Effector memory CD8-positive, alpha-beta T cell (primary cell): ENCODE measurements at regions not wholly inside any gene's neighbourhood (a gene's known extent, or its start where the extent isn't known, plus 50 kb on each side); places are given as distances from the start of the nearest gene placed in this dataset.
"Not testable (repeated sequence)": the region's sequence is repeated elsewhere in the genome, so short reads cannot be mapped to it uniquely, and the experiment has no call there.

Source experiments
- ATAC-seq: fragments of 150-1000 bp; cut with Tn5 transposase; replicated peaks from 2 replicates; pipeline ENCODE4 v1.10.0; 2021; ENCODE audit warnings: mild to moderate bottlenecking, moderate library complexity
- DNase-seq, 3 experiments: peaks; one replicate each; pipeline ENCODE4 v3.0.0; 2021
- H3K27ac Mint-ChIP-seq, 2 donors: one replicate each; pipeline ENCODE4 v1.8.0; 2022; ENCODE audit warnings: mild to moderate bottlenecking in 2 of 2, mixed read lengths in 2 of 2, moderate library complexity in 2 of 2
- H3K27me3 Mint-ChIP-seq, 2 donors: one replicate each; pipeline ENCODE4 v1.8.0; 2022; ENCODE audit warnings: mixed read lengths in 2 of 2
- H3K36me3 Mint-ChIP-seq: one replicate; pipeline ENCODE4 v1.8.0; 2022; ENCODE audit warnings: mild to moderate bottlenecking, moderate library complexity, mixed read lengths; ENCODE audit not compliant: insufficient read depth
- H3K4me1 Mint-ChIP-seq, 2 donors: one replicate each; pipeline ENCODE4 v1.8.0; 2022; ENCODE audit warnings: low read depth in 2 of 2, mixed read lengths in 2 of 2
- H3K4me3 Mint-ChIP-seq, 2 donors: one replicate each; pipeline ENCODE4 v1.8.0; 2022; ENCODE audit warnings: mild to moderate bottlenecking in 2 of 2, mixed read lengths in 2 of 2, moderate library complexity in 2 of 2
- H3K9me3 Mint-ChIP-seq, 2 donors: one replicate each; pipeline ENCODE4 v1.8.0; 2022; ENCODE audit warnings: mixed read lengths in 2 of 2

GRCh38 chr3:110704332-110704731, 367.3 kb upstream of the NECTIN3 start:
- H3K36me3 Mint-ChIP-seq, ATAC-seq, DNase-seq, H3K9me3 Mint-ChIP-seq, H3K4me1 Mint-ChIP-seq, H3K27ac Mint-ChIP-seq, H3K4me3 Mint-ChIP-seq: not testable (repeated sequence)
- H3K27me3 Mint-ChIP-seq, result peaks cover 7 to 25% of the 10 kb centered on the region in 2 donors

DNA sequence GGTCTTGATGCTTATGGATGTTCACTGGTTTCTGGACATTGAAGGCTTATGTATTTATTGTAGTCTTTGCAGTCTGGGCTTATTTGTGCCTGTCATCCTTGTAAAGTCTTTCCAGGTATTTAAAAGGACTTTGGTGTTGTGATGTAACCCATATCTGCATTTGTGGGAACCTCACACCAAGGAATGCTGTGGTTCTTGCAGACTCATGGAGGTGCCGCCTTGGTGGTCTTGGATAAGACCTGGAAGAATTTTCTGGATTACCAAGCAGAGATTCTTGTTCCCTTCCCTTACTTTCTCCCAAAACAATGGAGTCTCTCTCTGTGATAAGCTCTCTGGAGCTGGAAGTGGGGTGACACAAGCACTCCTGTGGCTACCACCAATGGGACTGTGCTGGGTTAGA, 363.5 kb upstream of the NECTIN3 start:
- Mint-ChIP-seq H3K9me3 (no peaks in the 10 kb centered on the region), H3K4me1 (no peaks in the 10 kb centered on the region), H3K27ac (no peak overlapping the region), H3K27me3 (peaks cover 0 to 20% of the 10 kb centered on the region in 2 donors), H3K4me3 (no peak overlapping the region), H3K36me3 (no peaks in the 10 kb centered on the region)
- ATAC-seq, result no peak
- no peak for DNase-seq

DNA sequence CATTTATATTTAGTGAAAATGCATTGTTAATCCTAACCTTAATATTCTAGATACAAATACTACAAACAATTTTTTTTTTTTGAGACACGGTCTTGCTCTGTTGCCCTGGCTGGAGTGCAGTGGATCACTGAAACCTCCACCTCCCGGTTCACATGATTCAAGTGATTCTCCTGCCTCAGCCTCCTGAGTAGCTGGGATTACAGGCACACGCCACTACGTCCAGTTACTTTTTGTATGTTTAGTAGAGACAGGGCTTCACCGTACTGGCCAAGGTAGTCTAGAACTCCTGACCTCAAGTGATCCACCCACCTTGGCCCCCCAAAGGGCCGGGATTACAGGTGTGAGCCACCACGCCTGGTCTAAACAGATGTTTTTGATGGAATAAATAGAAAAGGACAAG, 361.5 kb upstream of the NECTIN3 start:
- Mint-ChIP-seq H3K27ac (no peak overlapping the region), H3K4me1 (no peaks in the 10 kb centered on the region), H3K27me3 (peaks cover 0 to 7% of the 10 kb centered on the region in 2 donors), H3K36me3 (no peaks in the 10 kb centered on the region), H3K9me3 (no peaks in the 10 kb centered on the region), H3K4me3 (no peak overlapping the region)
- ATAC-seq (no peak), DNase-seq (no peak)

GRCh38 chr3:110710603-110711002, 361.0 kb upstream of the NECTIN3 start:
- H3K4me1 Mint-ChIP-seq, result no peaks in the 10 kb centered on the region
- H3K4me3 Mint-ChIP-seq, result no peak overlapping the region
- no peaks in the 10 kb centered on the region for H3K36me3 Mint-ChIP-seq
- H3K27ac Mint-ChIP-seq, result no peak overlapping the region
- H3K27me3 Mint-ChIP-seq, result peaks cover 0 to 7% of the 10 kb centered on the region in 2 donors
- ATAC-seq (no peak), DNase-seq (no peak)
- H3K9me3 Mint-ChIP-seq, result no peaks in the 10 kb centered on the region

- Mint-ChIP-seq H3K27me3 (peaks cover 0 to 7% of the 10 kb centered on the region in 2 donors), H3K4me1 (no peaks in the 10 kb centered on the region), H3K9me3 (no peaks in the 10 kb centered on the region), H3K27ac (no peak overlapping the region), H3K36me3 (no peaks in the 10 kb centered on the region), H3K4me3 (no peak overlapping the region)
- ATAC-seq (no peak), DNase-seq (no peak)
Observed at GRCh38 chr3:110711130-110711832, 360.3 kb upstream of the NECTIN3 start.

- Mint-ChIP-seq H3K4me3 (no peak overlapping the region), H3K27ac (no peak overlapping the region), H3K36me3 (no peaks in the 10 kb centered on the region), H3K9me3 (no peaks in the 10 kb centered on the region), H3K4me1 (no peaks in the 10 kb centered on the region), H3K27me3 (peaks cover 0 to 7% of the 10 kb centered on the region in 2 donors)
- no peak for ATAC-seq
- DNase-seq, result no peak
Observed at GRCh38 chr3:110711851-110712516, 359.6 kb upstream of the NECTIN3 start.

DNA sequence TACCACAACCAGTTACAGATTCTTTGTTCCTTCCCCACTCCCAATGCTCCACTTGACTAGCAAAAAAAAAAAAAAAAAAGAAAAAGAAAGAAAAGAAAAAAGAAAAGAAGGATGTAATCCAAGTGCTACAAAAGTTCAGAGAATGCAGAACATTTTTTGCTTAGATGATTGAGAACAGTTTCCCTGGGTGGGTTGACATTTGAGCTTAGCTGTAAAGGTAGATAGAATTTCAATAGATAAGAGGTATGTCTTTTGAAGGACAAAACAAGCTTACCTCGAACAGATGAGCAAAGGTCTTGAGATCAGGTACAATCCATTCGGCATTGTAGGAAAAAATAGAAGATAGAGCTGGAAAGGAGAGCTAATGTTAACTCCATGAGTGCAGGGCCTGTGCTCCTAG, 344.6 kb upstream of the NECTIN3 start:
- ATAC-seq (no peak), DNase-seq (no peak)
- peaks cover 10 to 17% of the 10 kb centered on the region in 2 donors for H3K27me3 Mint-ChIP-seq
- H3K4me1 Mint-ChIP-seq, result no peaks in the 10 kb centered on the region
- H3K9me3 Mint-ChIP-seq, result no peaks in the 10 kb centered on the region
- no peak overlapping the region for H3K4me3 Mint-ChIP-seq
- no peak overlapping the region for H3K27ac Mint-ChIP-seq
- H3K36me3 Mint-ChIP-seq, result no peaks in the 10 kb centered on the region

DNA sequence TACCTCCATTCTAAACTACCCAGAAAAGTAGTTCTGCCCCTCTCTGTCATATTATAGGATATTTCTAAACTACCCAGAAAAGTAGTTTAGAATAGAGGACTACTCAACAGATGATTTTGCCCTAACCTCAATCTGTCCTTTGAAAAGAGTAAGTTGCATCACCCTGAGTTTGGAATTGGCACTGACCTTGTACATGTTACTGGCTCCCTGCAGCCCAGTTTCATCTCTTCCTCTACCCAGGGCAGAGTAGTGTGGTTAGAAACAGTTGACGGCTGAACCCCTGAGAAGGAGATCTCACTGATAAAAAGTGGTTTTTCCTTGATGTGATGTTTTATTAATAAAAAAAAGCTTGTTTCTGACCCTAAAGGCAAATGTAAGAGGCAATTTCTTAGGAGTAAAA, 340.5 kb upstream of the NECTIN3 start:
- Mint-ChIP-seq H3K27me3 (peaks cover 4 to 35% of the 10 kb centered on the region in 2 donors), H3K9me3 (no peaks in the 10 kb centered on the region), H3K4me3 (no peak overlapping the region), H3K27ac (no peak overlapping the region), H3K4me1 (no peaks in the 10 kb centered on the region), H3K36me3 (no peaks in the 10 kb centered on the region)
- DNase-seq (no peak), ATAC-seq (no peak)

GRCh38 chr3:110732420-110732819, 339.2 kb upstream of the NECTIN3 start:
- Mint-ChIP-seq H3K4me1 (no peaks in the 10 kb centered on the region), H3K36me3 (no peaks in the 10 kb centered on the region), H3K27me3 (peaks cover 4 to 35% of the 10 kb centered on the region in 2 donors), H3K27ac (no peak overlapping the region), H3K4me3 (no peak overlapping the region), H3K9me3 (no peaks in the 10 kb centered on the region)
- no peak for ATAC-seq
- no peak for DNase-seq

- no peak overlapping the region for H3K27ac Mint-ChIP-seq
Observed at GRCh38 chr3:110733045-110733444, 338.6 kb upstream of the NECTIN3 start.

GRCh38 chr3:110734524-110734923, 337.1 kb upstream of the NECTIN3 start:
- H3K4me3 Mint-ChIP-seq, result no peak overlapping the region
- no peaks in the 10 kb centered on the region for H3K9me3 Mint-ChIP-seq
- H3K27me3 Mint-ChIP-seq, result peaks cover 4 to 26% of the 10 kb centered on the region in 2 donors
- H3K36me3 Mint-ChIP-seq, result no peaks in the 10 kb centered on the region
- no peaks in the 10 kb centered on the region for H3K4me1 Mint-ChIP-seq
- no peak overlapping the region for H3K27ac Mint-ChIP-seq
- DNase-seq (no peak), ATAC-seq (no peak)

More at GRCh38 chr3:110733045-110733444, 338.6 kb upstream of the NECTIN3 start:
- DNase-seq (no peak), ATAC-seq (no peak)
- Mint-ChIP-seq H3K4me3 (no peak overlapping the region), H3K27me3 (peaks cover 4 to 35% of the 10 kb centered on the region in 2 donors), H3K9me3 (no peaks in the 10 kb centered on the region), H3K4me1 (no peaks in the 10 kb centered on the region), H3K36me3 (no peaks in the 10 kb centered on the region)

- Mint-ChIP-seq H3K36me3 (no peaks in the 10 kb centered on the region), H3K4me3 (no peak overlapping the region), H3K27me3 (peaks cover 0 to 18% of the 10 kb centered on the region in 2 donors), H3K27ac (no peak overlapping the region), H3K9me3 (no peaks in the 10 kb centered on the region), H3K4me1 (no peaks in the 10 kb centered on the region)
- DNase-seq (no peak), ATAC-seq (no peak)
Observed at GRCh38 chr3:110736332-110736731, 335.3 kb upstream of the NECTIN3 start.

DNA sequence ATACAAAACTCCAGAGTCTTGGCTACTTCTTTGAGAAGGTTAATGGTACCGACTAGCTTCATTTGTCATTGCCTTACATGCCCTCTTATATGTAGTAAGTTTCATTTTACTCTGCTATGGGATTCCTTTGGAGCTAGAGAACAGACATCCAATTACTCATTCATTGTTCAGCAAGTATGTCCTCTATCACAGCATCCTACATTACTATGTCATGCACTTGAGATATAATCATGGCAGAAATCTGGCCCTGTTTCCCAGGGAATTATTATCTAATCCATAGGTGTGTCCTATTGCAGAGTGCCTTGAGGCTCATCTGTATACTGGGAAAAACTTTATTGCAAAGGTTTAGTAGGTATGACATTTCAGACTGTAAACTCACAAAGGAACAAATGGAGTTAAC, 333.1 kb upstream of the NECTIN3 start:
- ATAC-seq (no peak), DNase-seq (no peak)
- Mint-ChIP-seq H3K27ac (no peak overlapping the region), H3K27me3 (peaks cover 0 to 9% of the 10 kb centered on the region in 2 donors), H3K36me3 (no peaks in the 10 kb centered on the region), H3K4me3 (no peak overlapping the region), H3K9me3 (no peaks in the 10 kb centered on the region), H3K4me1 (no peaks in the 10 kb centered on the region)

DNA sequence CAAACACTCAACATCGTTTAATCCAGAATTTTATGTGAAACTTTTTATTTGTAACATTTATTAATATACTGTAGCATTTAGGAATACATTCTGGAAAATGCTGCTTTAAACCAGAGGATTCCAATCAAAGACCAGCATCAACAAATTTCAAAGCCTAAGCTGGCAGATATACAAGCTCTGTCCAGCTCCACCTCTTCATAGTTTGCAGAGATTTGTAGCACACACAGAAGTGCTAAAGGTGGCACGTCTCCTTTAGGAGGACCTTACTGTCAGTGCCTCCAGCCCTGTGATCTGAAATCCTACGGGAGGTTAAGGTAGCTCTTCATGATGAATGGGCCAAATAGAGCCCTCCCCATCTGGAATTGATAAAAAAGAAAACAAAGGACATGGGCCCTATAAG, 329.7 kb upstream of the NECTIN3 start:
- Mint-ChIP-seq H3K4me1 (no peaks in the 10 kb centered on the region), H3K27ac (no peak overlapping the region), H3K4me3 (no peak overlapping the region), H3K27me3 (no peaks in the 10 kb centered on the region), H3K36me3 (no peaks in the 10 kb centered on the region), H3K9me3 (no peaks in the 10 kb centered on the region)
- ATAC-seq (no peak), DNase-seq (no peak)
